Tongue (tissue), 1 donor: ENCODE measurements at regions not wholly inside any gene's neighbourhood (a gene's known extent, or its start where the extent isn't known, plus 50 kb on each side); places are given as distances from the start of the nearest gene placed in this dataset.
"Not testable (repeated sequence)": the region's sequence is repeated elsewhere in the genome, so short reads cannot be mapped to it uniquely, and the experiment has no call there.

Experiments used
- DNase-seq: peaks from one replicate; pipeline ENCODE4 v3.0.0-alpha.2; 2015

GRCh38 chr4:106869551-106869950 lies 166.6 kb downstream of the DKK2 start:
- DNase-seq: no peak

DNA sequence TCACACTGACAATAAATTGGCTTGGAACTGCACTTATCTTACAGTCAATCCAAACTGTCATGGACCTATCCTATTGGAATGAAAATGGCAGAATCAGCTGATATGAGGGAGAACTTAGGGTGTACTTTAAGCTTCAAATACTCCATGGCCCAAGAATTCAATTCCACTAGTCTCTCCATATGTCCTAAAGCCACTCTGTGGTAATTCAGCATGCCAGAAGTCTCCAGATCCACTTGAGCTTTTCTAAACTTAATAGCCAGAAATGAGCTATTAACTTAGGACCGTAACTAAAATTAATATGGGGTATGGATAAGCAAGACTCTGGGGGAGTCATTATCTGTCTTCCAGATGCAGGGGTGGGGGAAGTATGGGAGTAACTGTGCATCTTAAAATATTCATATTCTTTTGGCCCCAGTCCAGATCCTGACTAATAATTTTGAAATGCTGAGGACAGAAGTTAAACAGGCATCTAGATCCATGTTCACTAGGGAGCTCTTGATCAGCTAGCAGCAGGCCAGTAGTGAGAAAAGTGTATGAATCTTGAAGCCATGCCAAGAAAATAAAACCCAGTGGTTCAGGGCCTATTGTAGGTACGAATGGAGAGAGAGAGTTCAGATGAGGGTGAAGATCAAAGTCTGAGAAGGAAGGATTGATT lies 167.6 kb downstream of the DKK2 start:
- peak; percentile 18 for DNase-seq

- peak; percentile 4 for DNase-seq
These were observed 171.9 kb downstream of the DKK2 start for GRCh38 chr4:106864231-106864630.

GRCh38 chr4:106854569-106855351 lies 181.4 kb downstream of the DKK2 start:
- no peak for DNase-seq

- no peak for DNase-seq
These were observed 183.7 kb downstream of the DKK2 start for GRCh38 chr4:106852426-106852825.

GRCh38 chr4:106851726-106852125 lies 184.4 kb downstream of the DKK2 start:
- no peak for DNase-seq

DNA sequence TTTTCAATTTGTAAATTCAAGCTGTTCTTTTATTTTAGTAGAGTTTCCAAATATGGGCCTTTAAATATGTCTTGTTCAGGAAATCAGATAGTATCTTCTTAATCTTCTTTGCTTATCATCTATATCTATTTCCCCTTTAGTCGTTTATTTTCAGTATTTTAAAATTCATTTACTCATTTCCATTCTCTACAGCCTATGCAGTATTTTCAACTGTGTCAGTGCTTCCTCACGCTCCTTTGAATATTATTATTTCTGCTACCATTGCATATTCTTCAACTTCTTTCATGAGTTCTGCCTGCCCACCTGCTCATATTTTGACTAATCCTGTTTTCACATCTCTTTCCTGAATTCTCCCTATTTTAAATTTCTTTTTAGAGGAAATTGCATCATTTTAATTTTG lies 185.4 kb downstream of the DKK2 start:
- no peak for DNase-seq

DNA sequence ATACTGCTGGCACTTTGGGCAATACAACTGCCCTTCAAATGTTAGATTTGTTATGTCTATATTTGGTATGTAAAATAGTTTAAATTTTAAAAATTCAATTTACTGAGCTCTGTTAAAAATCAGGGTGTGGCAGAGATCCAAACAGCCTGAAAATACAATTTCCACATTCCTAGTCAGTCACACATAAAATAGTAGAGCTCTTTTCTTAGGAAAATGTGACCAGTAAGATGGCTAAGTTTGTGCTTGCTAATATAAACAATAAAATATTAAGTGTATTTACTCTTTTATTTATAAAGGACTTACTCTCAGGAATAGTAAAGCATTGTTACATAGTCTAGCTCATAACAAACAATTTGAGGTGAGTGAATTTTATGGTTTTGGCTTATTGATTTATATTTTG lies 200.2 kb downstream of the DKK2 start:
- no peak for DNase-seq

DNA sequence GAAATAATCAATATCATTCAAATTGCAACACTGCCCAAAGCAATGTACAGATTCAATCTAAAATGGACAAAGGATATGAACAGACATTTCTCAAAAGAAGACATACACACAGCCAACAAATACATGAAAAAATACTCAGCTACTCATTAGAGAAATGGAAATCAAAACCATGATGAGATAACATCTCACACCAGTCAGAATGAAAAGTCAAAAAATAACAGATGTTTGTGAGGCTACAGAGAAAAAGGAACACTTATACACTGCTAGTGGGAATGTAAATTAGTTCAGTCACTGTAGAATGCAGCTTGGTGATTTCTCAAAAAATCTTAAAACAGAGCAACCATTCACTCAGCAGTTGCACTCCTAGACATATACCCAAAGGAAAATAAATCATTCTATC lies 205.2 kb downstream of the DKK2 start:
- no peak for DNase-seq

GRCh38 chr4:106818764-106819163 lies 217.3 kb downstream of the DKK2 start:
- peak; percentile 9 for DNase-seq

DNA sequence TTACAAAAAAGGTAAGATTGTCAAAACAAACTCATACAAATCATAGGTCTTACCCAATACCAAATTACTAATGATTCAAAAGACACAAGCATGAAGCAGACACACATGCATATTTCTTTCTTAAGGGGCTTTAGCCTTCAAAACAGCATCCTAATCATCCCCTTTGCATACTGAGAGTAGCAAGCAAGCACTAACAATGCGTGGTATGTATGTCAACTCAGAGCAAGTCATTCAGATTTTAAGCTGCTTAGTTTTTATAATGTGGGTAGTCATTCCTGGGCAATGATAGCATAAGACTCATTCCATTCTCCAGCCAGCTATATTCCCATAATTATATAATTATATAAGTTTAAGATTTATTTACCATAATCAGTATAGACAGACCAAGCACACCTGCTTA lies 219.6 kb downstream of the DKK2 start:
- DNase-seq: no peak

DNA sequence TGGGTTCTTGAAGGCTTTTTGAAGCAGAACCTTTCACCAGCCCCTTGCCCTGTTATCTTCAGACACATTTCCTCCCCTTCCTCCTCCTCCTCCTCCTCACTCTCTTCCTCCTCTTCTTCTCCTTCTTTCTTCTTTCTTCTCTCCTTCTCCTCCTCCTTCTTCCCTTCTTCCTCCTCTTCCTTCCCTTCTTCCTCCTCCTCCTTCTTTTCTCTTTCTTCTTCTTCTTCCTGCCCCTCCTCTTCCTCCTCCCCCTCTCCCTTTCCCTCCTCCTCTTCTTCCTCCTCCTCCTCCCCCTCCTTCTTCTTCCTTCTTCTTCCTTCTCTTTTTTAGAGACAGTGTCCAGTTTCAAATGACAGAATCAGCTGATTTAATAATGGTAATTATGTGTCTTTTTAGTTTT lies 226.0 kb downstream of the DKK2 start:
- DNase-seq: no peak

GRCh38 chr4:106809076-106809475 lies 227.0 kb downstream of the DKK2 start:
- DNase-seq: peak; percentile 11

DNA sequence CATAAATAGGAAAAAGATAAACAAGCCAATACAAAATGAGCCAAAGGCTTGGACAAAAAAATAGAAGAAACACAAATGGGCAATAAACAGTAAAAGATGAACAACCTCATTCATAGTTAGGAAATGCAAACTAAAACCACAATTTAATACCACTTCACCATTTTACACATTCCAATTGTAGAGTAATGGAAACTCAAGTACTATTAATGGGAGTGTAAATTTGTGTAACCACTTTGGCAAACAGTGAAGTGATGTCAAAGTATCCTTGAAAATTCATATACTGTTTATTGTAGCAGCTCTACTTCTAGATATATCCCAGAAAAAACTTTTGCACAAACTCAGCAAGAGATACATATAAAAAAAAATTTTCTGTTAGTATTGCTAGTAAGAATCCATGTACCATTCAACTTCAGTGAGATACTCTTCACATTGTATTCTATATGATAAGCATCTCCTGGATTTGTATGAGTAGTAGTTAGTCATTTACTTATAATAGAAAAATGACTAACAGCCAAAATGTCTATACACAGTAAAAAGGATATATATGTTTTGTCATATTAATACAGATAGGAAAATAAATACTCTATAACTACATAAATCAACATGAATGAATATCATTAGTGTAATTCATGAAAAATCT lies 229.8 kb downstream of the DKK2 start:
- DNase-seq: no peak

GRCh38 chr4:106803083-106803482 lies 233.0 kb downstream of the DKK2 start:
- DNase-seq: peak; percentile 3

DNA sequence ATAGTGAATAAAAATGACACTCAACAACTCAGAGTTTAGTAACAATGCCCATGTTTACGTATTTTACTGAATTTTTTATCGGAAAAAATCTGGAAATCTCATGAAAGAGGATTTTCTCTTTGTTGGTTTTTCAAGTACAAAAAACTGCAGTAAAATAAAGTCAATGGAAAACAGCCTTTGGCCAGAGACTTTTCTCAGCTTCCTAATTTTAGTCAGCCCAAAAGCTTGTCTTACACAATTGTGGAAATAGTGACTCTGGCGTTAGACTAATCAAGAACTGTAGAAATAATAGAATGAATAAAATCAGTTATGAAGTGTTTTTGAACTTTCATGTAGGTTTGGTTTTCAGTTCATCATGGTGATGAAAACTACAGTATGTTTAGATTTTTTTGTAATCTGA lies 234.7 kb downstream of the DKK2 start:
- no peak for DNase-seq

GRCh38 chr4:106796876-106797275 lies 239.2 kb downstream of the DKK2 start:
- DNase-seq: no peak

GRCh38 chr4:106795326-106795725 lies 240.8 kb downstream of the DKK2 start:
- DNase-seq: no peak

GRCh38 chr4:106793933-106794332 lies 242.2 kb downstream of the DKK2 start:
- no peak for DNase-seq

DNA sequence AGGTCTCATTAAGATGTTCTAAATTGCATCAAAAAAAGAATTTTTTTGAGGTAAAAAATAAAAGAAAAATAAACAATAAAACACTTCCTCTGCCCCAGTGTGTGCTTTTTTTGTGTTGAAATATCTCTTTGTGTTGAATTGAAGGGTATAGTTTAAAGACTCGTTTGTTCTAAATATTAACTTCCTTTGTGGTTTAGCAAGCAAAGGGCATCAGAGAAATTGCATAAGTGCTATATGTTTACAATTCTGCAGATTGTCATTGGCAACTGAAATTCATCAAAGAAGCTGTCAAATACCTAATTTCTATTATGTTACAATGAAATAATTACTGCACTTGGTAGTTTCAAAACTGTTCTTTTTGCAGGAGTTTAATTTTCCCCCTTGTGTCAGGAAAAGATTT lies 260.5 kb downstream of the DKK2 start:
- no peak for DNase-seq

DNA sequence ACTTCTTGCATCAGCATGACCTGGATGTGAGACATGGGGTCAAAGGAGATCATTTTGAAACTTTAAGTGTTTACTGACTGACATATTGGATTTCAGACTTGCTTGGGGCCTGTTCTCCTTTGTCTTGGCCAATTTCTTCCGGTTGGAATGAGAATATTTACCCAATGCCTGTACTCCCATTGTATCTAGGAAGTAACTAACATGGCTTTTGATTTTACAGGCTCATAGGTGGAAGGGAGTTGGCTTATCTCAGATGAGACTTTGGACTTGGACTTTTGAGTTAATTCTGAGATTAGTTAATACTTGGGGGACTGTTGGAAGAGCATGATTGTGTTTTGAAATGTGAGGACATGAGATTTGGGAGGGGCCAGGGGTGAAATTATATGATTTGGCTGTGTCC lies 262.1 kb downstream of the DKK2 start:
- not testable (repeated sequence) for DNase-seq

DNA sequence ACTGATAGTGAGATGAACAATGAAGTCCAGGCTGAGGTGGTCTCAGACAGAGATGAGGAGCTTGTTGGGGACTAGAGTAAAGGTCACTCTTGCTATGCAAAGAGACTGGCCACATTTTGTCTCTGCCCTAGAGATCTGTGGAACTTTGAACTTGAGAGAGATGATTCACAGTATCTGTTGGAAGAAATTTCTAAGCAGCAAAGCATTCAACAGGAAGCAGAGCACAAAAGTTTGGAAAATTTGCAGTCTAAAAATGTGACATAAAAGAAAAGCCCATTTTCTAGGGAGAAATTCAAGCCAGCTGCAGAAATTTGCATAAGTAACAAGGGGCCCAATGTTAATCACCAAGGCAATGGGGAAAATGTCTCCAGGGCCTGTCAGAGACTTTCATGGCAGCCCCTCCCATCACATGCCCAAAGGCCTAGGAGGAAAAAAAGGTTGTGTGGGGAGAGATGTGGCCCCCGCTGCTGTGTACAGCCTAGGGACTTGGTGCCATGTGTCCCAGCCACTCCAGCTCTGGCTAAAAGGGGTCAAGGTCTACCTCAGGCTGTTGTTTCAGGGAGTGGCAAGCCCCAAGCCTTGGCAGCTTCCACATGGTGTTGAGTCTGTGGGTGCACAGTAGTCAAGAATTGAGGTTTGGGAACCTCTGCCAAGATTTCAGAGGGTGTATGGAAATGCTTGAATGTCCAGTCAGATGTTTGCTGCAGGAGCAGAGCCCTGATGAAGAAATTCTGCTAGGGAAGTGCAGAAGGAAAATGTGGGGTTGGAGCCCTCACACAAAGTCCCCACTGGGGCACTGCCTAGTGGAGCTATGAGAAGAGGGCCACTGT lies 262.8 kb downstream of the DKK2 start:
- no peak for DNase-seq

GRCh38 chr4:106767991-106768390 lies 268.1 kb downstream of the DKK2 start:
- DNase-seq: peak; percentile 12
